Panc1 (cell line): ENCODE measurements at regions not wholly inside any gene's neighbourhood (a gene's known extent, or its start where the extent isn't known, plus 50 kb on each side); places are given as distances from the start of the nearest gene placed in this dataset.

Experiments
- ATAC-seq: fragments of 200-7000 bp; cut with Tn5 transposase; 2 replicates; pipeline ENCODE4 v1.9.1; 2020; ENCODE audit warnings: mild to moderate bottlenecking, moderate library complexity
- BruUV-seq: library from RNA; stranded (reverse); fragments of 400-500 nt; replicated peaks from 2 replicates; lab custom pipeline; 2021; lab: Mats Ljungman, UMichigan
- CTCF ChIA-PET: fragments of 300-600 bp; sonication (Branson Sonifier 250); formaldehyde crosslinking; loops from one replicate; lab custom pipeline; 2022; ENCODE audit warnings: antibody characterized with exemption; lab: Charles Lee
- POLR2A ChIA-PET: fragments of 300-600 bp; sonication (Branson Sonifier 250); formaldehyde crosslinking; loops from one replicate; lab custom pipeline; 2022; ENCODE audit warnings: antibody characterized with exemption; lab: Charles Lee
- DNase-seq: peaks from one replicate; pipeline ENCODE4 v3.0.0-alpha.2; 2010; ENCODE audit warnings: low read depth, low spot score
- H3K27ac ChIP-seq: 2 replicates; pipeline ENCODE4 v1.5.1; 2011; ENCODE audit warnings: mild to moderate bottlenecking, low read length, inconsistent platforms
- H3K27me3 ChIP-seq: fragments of 200-500 bp; sonication (Bioruptor generic); 2 replicates; pipeline ENCODE4 v1.6.0; 2014; ENCODE audit warnings: low read length, inconsistent platforms; ENCODE audit not compliant: control insufficient read depth, insufficient read depth
- H3K36me3 ChIP-seq: fragments of 200-500 bp; sonication (Bioruptor generic); 2 replicates; pipeline ENCODE4 v1.5.1; 2014; ENCODE audit warnings: inconsistent platforms, mild to moderate bottlenecking, low read length, moderate library complexity; ENCODE audit not compliant: control insufficient read depth, insufficient read depth
- H3K4me1 ChIP-seq: 2 replicates; pipeline ENCODE4 v1.5.1; 2011; ENCODE audit warnings: inconsistent platforms, mild to moderate bottlenecking, low read length, moderate library complexity; ENCODE audit not compliant: control insufficient read depth, insufficient read depth
- H3K4me3 ChIP-seq, 2 experiments: 2 replicates each; pipeline ENCODE4 v1.5.1; 2011 to 2012; ENCODE audit warnings: low read depth in 2 of 2, low read length in 2 of 2, mild to moderate bottlenecking in 2 of 2, inconsistent platforms in 1 of 2, moderate library complexity in 1 of 2
- H3K9me3 ChIP-seq: fragments of 200-500 bp; sonication (Bioruptor generic); 2 replicates; pipeline ENCODE4 v1.5.1; 2014; ENCODE audit warnings: low read depth, mild to moderate bottlenecking, inconsistent platforms, low read length, moderate library complexity; ENCODE audit not compliant: control insufficient read depth, insufficient read depth
- POLR2AphosphoS5 ChIP-seq: IDR thresholded peaks from 2 replicates; pipeline ENCODE4 v1.6.1; 2012; ENCODE audit warnings: mild to moderate bottlenecking, low read depth, low read length, moderate library complexity
- SIN3A ChIP-seq: IDR thresholded peaks from 2 replicates; pipeline ENCODE4 v1.6.1; 2012; ENCODE audit warnings: low read depth, mild to moderate bottlenecking, low read length, moderate library complexity, borderline replicate concordance; ENCODE audit not compliant: insufficient read depth
- TCF7L2 ChIP-seq: IDR thresholded peaks from 2 replicates; pipeline ENCODE4 v1.6.1; 2011; ENCODE audit warnings: mild to moderate bottlenecking, low read depth, low read length, inconsistent platforms
- in situ Hi-C: cut with HindIII; loops from 2 replicates; pipeline ENCODE4 v1.10.0; 2016; ENCODE audit warnings: low sequenced_read_pairs, low pct_unique_long_range_greater_than_20kb
- intact Hi-C: fragments of 100-400 bp; cut with micrococcal nuclease; formaldehyde crosslinking; loops from one replicate; pipeline ENCODE4 v1.10.0; 2022; ENCODE audit not compliant: unreplicated experiment
- TF ChIP-seq, protein P1 (sequence below), 2 experiments: IDR thresholded peaks; 2 replicates each; pipeline ENCODE4 v1.6.1; 2011 to 2012; ENCODE audit warnings: low read depth in 2 of 2, control low read depth in 1 of 2, low read length in 1 of 2, mild to moderate bottlenecking in 1 of 2, moderate library complexity in 1 of 2; ENCODE audit not compliant: insufficient read depth in 1 of 2
- TF ChIP-seq, protein P2 (sequence below): fragments of 450-650 bp; IDR thresholded peaks from 2 replicates; pipeline ENCODE4 v1.5.1; 2017; ENCODE audit warnings: mild to moderate bottlenecking

DNA sequence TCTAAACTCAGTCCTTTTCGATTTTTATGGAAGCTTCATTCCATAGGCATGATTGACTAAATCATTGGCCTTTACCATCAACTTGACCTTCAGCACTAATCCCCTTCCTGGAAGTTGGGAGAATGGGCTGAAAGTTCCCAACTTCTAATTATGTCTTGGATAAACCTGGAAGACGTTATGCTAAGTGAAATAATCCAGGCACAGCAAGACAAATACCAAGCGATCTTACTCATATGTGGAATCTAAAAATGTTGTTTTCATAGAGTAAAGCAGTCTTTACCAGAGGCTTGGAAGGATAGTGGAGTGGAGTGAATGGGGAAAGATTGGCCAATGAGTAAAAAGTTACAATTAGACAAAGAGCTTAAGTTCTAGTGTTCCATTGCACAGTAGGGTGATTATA is 1453.2 kb downstream of the PLA2G4A start:
- POLR2A ChIA-PET = no interaction called here
- no peaks in the 10 kb centered on the region for H3K36me3 ChIP-seq
- H3K27ac ChIP-seq = no peak overlapping the region
- in situ Hi-C loops (no loop called here), intact Hi-C loops (no loop called here)
- no peaks in the 10 kb centered on the region for H3K4me1 ChIP-seq
- DNase-seq (no peak), ATAC-seq (no peak)
- no peaks in the 10 kb centered on the region for H3K9me3 ChIP-seq
- H3K27me3 ChIP-seq = no peaks in the 10 kb centered on the region
- TF ChIP-seq SIN3A (no peak), POLR2AphosphoS5 (no peak), TCF7L2 (no peak)
- TF ChIP-seq, protein P1, sequence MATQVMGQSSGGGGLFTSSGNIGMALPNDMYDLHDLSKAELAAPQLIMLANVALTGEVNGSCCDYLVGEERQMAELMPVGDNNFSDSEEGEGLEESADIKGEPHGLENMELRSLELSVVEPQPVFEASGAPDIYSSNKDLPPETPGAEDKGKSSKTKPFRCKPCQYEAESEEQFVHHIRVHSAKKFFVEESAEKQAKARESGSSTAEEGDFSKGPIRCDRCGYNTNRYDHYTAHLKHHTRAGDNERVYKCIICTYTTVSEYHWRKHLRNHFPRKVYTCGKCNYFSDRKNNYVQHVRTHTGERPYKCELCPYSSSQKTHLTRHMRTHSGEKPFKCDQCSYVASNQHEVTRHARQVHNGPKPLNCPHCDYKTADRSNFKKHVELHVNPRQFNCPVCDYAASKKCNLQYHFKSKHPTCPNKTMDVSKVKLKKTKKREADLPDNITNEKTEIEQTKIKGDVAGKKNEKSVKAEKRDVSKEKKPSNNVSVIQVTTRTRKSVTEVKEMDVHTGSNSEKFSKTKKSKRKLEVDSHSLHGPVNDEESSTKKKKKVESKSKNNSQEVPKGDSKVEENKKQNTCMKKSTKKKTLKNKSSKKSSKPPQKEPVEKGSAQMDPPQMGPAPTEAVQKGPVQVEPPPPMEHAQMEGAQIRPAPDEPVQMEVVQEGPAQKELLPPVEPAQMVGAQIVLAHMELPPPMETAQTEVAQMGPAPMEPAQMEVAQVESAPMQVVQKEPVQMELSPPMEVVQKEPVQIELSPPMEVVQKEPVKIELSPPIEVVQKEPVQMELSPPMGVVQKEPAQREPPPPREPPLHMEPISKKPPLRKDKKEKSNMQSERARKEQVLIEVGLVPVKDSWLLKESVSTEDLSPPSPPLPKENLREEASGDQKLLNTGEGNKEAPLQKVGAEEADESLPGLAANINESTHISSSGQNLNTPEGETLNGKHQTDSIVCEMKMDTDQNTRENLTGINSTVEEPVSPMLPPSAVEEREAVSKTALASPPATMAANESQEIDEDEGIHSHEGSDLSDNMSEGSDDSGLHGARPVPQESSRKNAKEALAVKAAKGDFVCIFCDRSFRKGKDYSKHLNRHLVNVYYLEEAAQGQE (IDR thresholded peaks at IDR 0.05; ENCODE audit: insufficient read depth in 1 of 2, low read depth in 2 of 2, low read length in 1 of 2) = no peak
- TF ChIP-seq, protein P2, sequence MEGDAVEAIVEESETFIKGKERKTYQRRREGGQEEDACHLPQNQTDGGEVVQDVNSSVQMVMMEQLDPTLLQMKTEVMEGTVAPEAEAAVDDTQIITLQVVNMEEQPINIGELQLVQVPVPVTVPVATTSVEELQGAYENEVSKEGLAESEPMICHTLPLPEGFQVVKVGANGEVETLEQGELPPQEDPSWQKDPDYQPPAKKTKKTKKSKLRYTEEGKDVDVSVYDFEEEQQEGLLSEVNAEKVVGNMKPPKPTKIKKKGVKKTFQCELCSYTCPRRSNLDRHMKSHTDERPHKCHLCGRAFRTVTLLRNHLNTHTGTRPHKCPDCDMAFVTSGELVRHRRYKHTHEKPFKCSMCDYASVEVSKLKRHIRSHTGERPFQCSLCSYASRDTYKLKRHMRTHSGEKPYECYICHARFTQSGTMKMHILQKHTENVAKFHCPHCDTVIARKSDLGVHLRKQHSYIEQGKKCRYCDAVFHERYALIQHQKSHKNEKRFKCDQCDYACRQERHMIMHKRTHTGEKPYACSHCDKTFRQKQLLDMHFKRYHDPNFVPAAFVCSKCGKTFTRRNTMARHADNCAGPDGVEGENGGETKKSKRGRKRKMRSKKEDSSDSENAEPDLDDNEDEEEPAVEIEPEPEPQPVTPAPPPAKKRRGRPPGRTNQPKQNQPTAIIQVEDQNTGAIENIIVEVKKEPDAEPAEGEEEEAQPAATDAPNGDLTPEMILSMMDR = no peak
- CTCF ChIA-PET = no interaction called here
- no TSS peak for BruUV-seq
- H3K4me3 ChIP-seq = no peak overlapping the region

DNA sequence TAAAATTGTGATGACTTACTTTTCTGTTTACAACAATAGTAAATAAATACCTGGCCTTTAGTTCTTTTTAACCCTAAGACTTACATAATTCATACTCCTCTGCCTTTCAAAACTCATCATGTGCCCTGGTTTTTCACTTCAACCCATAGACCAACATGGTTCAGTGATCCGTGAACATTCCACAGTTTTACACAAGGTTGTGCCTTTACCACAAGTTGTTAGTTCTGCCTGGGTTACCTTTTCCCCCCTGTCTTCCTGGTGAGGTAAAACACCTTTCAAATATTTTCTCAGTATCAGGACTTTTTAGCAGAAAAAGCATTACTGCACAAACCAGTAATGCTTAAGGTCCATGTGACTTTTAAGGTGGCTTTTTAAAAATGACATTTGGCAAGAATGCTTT is 1466.4 kb downstream of the PLA2G4A start:
- BruUV-seq = no TSS peak
- no peak overlapping the region for H3K4me3 ChIP-seq
- no peak for DNase-seq
- ChIA-PET CTCF (no interaction called here), POLR2A (no interaction called here)
- no peak for TF ChIP-seq SIN3A
- in situ Hi-C loops = no loop called here
- no peak overlapping the region for H3K27ac ChIP-seq
- intact Hi-C loops = no loop called here
- H3K36me3 ChIP-seq = no peaks in the 10 kb centered on the region
- H3K4me1 ChIP-seq = no peaks in the 10 kb centered on the region
- no peaks in the 10 kb centered on the region for H3K27me3 ChIP-seq
- H3K9me3 ChIP-seq = no peaks in the 10 kb centered on the region
- ATAC-seq = no peak

DNA sequence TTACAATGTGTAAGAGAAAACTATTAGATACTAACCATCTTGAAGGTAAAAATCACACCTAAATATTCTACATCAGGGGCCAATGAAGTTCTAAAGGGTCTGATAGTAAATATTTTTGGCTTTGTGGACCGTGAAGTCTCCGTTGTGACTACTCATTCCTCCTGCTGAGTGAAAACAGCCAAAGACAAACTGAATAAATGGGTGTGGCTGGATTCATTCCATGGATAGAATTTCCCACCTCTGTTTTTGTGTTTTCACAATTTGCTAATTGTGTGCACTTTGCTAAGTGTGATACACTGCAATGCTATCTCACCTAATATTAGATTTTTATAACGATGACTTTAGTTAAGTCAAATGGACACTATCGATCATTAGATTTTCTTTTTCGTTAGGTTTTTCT is 1474.0 kb downstream of the PLA2G4A start:
- H3K36me3 ChIP-seq = no peaks in the 10 kb centered on the region
- TF ChIP-seq, protein P1 (IDR thresholded peaks at IDR 0.05; ENCODE audit: insufficient read depth in 1 of 2, low read depth in 2 of 2, low read length in 1 of 2) = no peak
- no peak for TF ChIP-seq POLR2AphosphoS5
- no peak for TF ChIP-seq TCF7L2
- TF ChIP-seq, protein P2 = no peak
- TF ChIP-seq SIN3A = no peak
- DNase-seq (no peak), ATAC-seq (no peak)
- intact Hi-C loops (no loop called here), in situ Hi-C loops (no loop called here)
- no TSS peak for BruUV-seq
- ChIA-PET CTCF (no interaction called here), POLR2A (no interaction called here)
- no peaks in the 10 kb centered on the region for H3K9me3 ChIP-seq
- H3K27ac ChIP-seq = no peak overlapping the region
- H3K4me1 ChIP-seq = no peaks in the 10 kb centered on the region
- H3K27me3 ChIP-seq = no peaks in the 10 kb centered on the region
- H3K4me3 ChIP-seq = no peak overlapping the region
